ENCODE measurements at regions not wholly inside any gene's neighbourhood (a gene's known extent, or its start where the extent isn't known, plus 50 kb on each side); places are given as distances from the start of the nearest gene placed in this dataset.
A peak's percentile ranks its signal among the peaks of the same experiment; 100 is the strongest.

GRCh38 chr5:4797445-4797844 is 342.7 kb upstream of the ADAMTS16 start:
- Histone ChIP-seq H2AFZ (no peak overlapping the region), H3K27ac (ENCODE audit: low read depth) (no peak overlapping the region), H3K4me1 (ENCODE audit: insufficient read depth) (no peaks in the 10 kb centered on the region), H3K79me2 (replicated peaks; ENCODE audit: insufficient read depth) (no peaks in the 10 kb centered on the region), H3K4me2 (no peak overlapping the region), H3K9me2 (ENCODE audit: insufficient read depth) (peaks cover 4% of the 10 kb centered on the region; the same call in 1 of the 2 replicates), H3K27me3 (ENCODE audit: insufficient read depth) (no peaks in the 10 kb centered on the region), H3F3A (replicated peaks; ENCODE audit: low read depth) (no peaks in the 10 kb centered on the region), H3K4me3 (no peak overlapping the region), H3K36me3 (ENCODE audit: insufficient read depth) (no peaks in the 10 kb centered on the region), H4K20me1 (replicated peaks; ENCODE audit: insufficient read depth) (no peaks in the 10 kb centered on the region)
- Mint-ChIP-seq H3K4me3 (no peak overlapping the region), H3K4me1 (no peaks in the 10 kb centered on the region), H3K9me3 (no peaks in the 10 kb centered on the region), H3K36me3 (ENCODE audit: low read depth) (no peaks in the 10 kb centered on the region), H3K27ac (no peak overlapping the region), H3K27me3 (ENCODE audit: insufficient read depth, low read depth, poor library complexity) (peaks cover 3% of the 10 kb centered on the region)
- TF ChIP-seq NANOG (IDR thresholded peaks at IDR 0.05; ENCODE audit: borderline replicate concordance) (no peak), ZNF331 (CRISPR knock-in tag; IDR thresholded peaks at IDR 0.05; ENCODE audit: low read depth) (no peak), STAT1 (IDR thresholded peaks at IDR 0.05; ENCODE audit: unreplicated experiment) (no peak), CREB1 (CRISPR knock-in tag; IDR thresholded peaks at IDR 0.05; ENCODE audit: low read depth) (no peak)
- no peak for ATAC-seq
- peak; percentile 6 for DNase-seq (ENCODE audit: low spot score)

- TF ChIP-seq ETS1 (IDR thresholded peaks at IDR 0.05) (no peak), EZH2phosphoT487 (IDR thresholded peaks at IDR 0.05; ENCODE audit: unreplicated experiment) (no peak)
- no peaks in the 10 kb centered on the region for H3F3A ChIP-seq (replicated peaks; ENCODE audit: low read depth)
- H3K4me1 ChIP-seq (ENCODE audit: insufficient read depth): no peaks in the 10 kb centered on the region
- Mint-ChIP-seq H3K4me3 (no peak overlapping the region), H3K27me3 (ENCODE audit: insufficient read depth, low read depth, poor library complexity) (peaks cover 5% of the 10 kb centered on the region), H3K36me3 (ENCODE audit: low read depth) (no peaks in the 10 kb centered on the region), H3K27ac (no peak overlapping the region), H3K4me1 (no peaks in the 10 kb centered on the region), H3K9me3 (no peaks in the 10 kb centered on the region)
- no peaks in the 10 kb centered on the region for H4K20me1 ChIP-seq (replicated peaks; ENCODE audit: insufficient read depth)
- H3K36me3 ChIP-seq (ENCODE audit: insufficient read depth): no peaks in the 10 kb centered on the region
- no peaks in the 10 kb centered on the region for H3K27me3 ChIP-seq (ENCODE audit: insufficient read depth)
- peaks cover 4% of the 10 kb centered on the region; the same call in 1 of the 2 replicates for H3K9me2 ChIP-seq (ENCODE audit: insufficient read depth)
- no peak overlapping the region for H2AFZ ChIP-seq
- no peak for ATAC-seq
- no peak overlapping the region for H3K4me2 ChIP-seq
- DNase-seq (ENCODE audit: low spot score): no peak
- H3K79me2 ChIP-seq (replicated peaks; ENCODE audit: insufficient read depth): no peaks in the 10 kb centered on the region
- H3K27ac ChIP-seq (ENCODE audit: low read depth): no peak overlapping the region
- H3K4me3 ChIP-seq: no peak overlapping the region
These were observed 338.1 kb upstream of the ADAMTS16 start for GRCh38 chr5:4802044-4802443.

- DNase-seq (ENCODE audit: low spot score) (no peak), ATAC-seq (no peak)
- no peak overlapping the region for H3K4me2 ChIP-seq
- Mint-ChIP-seq H3K36me3 (ENCODE audit: low read depth) (no peaks in the 10 kb centered on the region), H3K4me3 (no peak overlapping the region), H3K4me1 (no peaks in the 10 kb centered on the region; the same call in 2 of the 3 replicates), H3K27ac (no peak overlapping the region), H3K9me3 (0 out of 3 replicates have a peak, but pooled peaks cover 3% of the 10 kb centered on the region), H3K27me3 (ENCODE audit: insufficient read depth, low read depth, poor library complexity) (peaks cover 5% of the 10 kb centered on the region)
- H3K36me3 ChIP-seq (ENCODE audit: insufficient read depth): no peaks in the 10 kb centered on the region; the same call in 1 of the 2 replicates
- H3K27ac ChIP-seq (ENCODE audit: low read depth): no peak overlapping the region
- H3K4me1 ChIP-seq (ENCODE audit: insufficient read depth): no peaks in the 10 kb centered on the region
- no peak overlapping the region for H3K4me3 ChIP-seq
- no peak for TF ChIP-seq ZNF331 (CRISPR knock-in tag; IDR thresholded peaks at IDR 0.05; ENCODE audit: low read depth)
- peaks cover 4% of the 10 kb centered on the region; the same call in 1 of the 2 replicates for H3K9me2 ChIP-seq (ENCODE audit: insufficient read depth)
- H4K20me1 ChIP-seq (replicated peaks; ENCODE audit: insufficient read depth): no peaks in the 10 kb centered on the region
- no peak overlapping the region for H2AFZ ChIP-seq
- H3K79me2 ChIP-seq (replicated peaks; ENCODE audit: insufficient read depth): no peaks in the 10 kb centered on the region
- H3K27me3 ChIP-seq (ENCODE audit: insufficient read depth): no peaks in the 10 kb centered on the region
- H3F3A ChIP-seq (replicated peaks; ENCODE audit: low read depth): no peaks in the 10 kb centered on the region
These were observed 335.3 kb upstream of the ADAMTS16 start for GRCh38 chr5:4804691-4805360.

Data from GM23338 (cell line).